ENCODE measurements at regions not wholly inside any gene's neighbourhood (a gene's known extent, or its start where the extent isn't known, plus 50 kb on each side); places are given as distances from the start of the nearest gene placed in this dataset.

GRCh38 chr12:46506198-46506597 lies 133.6 kb upstream of the SLC38A2 start:
- 98 to 100% methylated on average over 2 of the region's 2 CpGs for WGBS, 2 donors
- Histone ChIP-seq H3K27ac (ENCODE audit: low read depth in 1 of 2, low read length in 1 of 2) (no peak overlapping the region), H3K4me3 (no peak overlapping the region), H3K9ac (ENCODE audit: insufficient read depth in 1 of 2, low read length in 2 of 2) (no peak overlapping the region), H3K36me3 (ENCODE audit: control insufficient read depth in 4 of 4, insufficient read depth in 4 of 4, low read length in 4 of 4) (no peaks in the 10 kb centered on the region), H3K4me1 (ENCODE audit: control insufficient read depth in 5 of 5, insufficient read depth in 5 of 5, low read length in 5 of 5) (no peaks in the 10 kb centered on the region), H3K9me3 (ENCODE audit: control insufficient read depth in 4 of 4, insufficient read depth in 3 of 4, low read length in 3 of 4) (peaks cover 0 to 9% (median 7%) of the 10 kb centered on the region in 4 donors), H3K27me3 (ENCODE audit: control insufficient read depth in 3 of 3, insufficient read depth in 3 of 3, low read length in 2 of 3) (no peaks in the 10 kb centered on the region)
- no peak for TF ChIP-seq CTCF (IDR thresholded peaks at IDR 0.05; ENCODE audit: control extremely low read depth, extremely low read depth)
- ATAC-seq (ENCODE audit: insufficient read depth, low FRiP score) (no peak), DNase-seq (no peak)

- TF ChIP-seq CTCF (IDR thresholded peaks at IDR 0.05; ENCODE audit: control extremely low read depth, extremely low read depth), result no peak
- Histone ChIP-seq H3K9me3 (ENCODE audit: control insufficient read depth in 4 of 4, insufficient read depth in 3 of 4, low read length in 3 of 4) (peaks cover 0 to 8% (median 7%) of the 10 kb centered on the region in 4 donors), H3K9ac (ENCODE audit: insufficient read depth in 1 of 2, low read length in 2 of 2) (no peak overlapping the region), H3K36me3 (ENCODE audit: control insufficient read depth in 4 of 4, insufficient read depth in 4 of 4, low read length in 4 of 4) (no peaks in the 10 kb centered on the region), H3K4me1 (ENCODE audit: control insufficient read depth in 5 of 5, insufficient read depth in 5 of 5, low read length in 5 of 5) (no peaks in the 10 kb centered on the region), H3K4me3 (no peak overlapping the region), H3K27me3 (ENCODE audit: control insufficient read depth in 3 of 3, insufficient read depth in 3 of 3, low read length in 2 of 3) (no peaks in the 10 kb centered on the region), H3K27ac (ENCODE audit: low read depth in 1 of 2, low read length in 1 of 2) (no peak overlapping the region)
- WGBS, 2 donors, result 70 to 91% methylated on average over 1 of the region's 1 CpG
- no peak for ATAC-seq (ENCODE audit: insufficient read depth, low FRiP score)
- no peak for DNase-seq
Measured at GRCh38 chr12:46504494-46504893, 131.9 kb upstream of the SLC38A2 start.

GRCh38 chr12:46503637-46504175 lies 131.1 kb upstream of the SLC38A2 start:
- Histone ChIP-seq H3K9ac (ENCODE audit: insufficient read depth in 1 of 2, low read length in 2 of 2) (no peak overlapping the region), H3K27me3 (ENCODE audit: control insufficient read depth in 3 of 3, insufficient read depth in 3 of 3, low read length in 2 of 3) (no peaks in the 10 kb centered on the region), H3K4me3 (no peak overlapping the region), H3K4me1 (ENCODE audit: control insufficient read depth in 5 of 5, insufficient read depth in 5 of 5, low read length in 5 of 5) (no peaks in the 10 kb centered on the region), H3K36me3 (ENCODE audit: control insufficient read depth in 4 of 4, insufficient read depth in 4 of 4, low read length in 4 of 4) (no peaks in the 10 kb centered on the region), H3K9me3 (ENCODE audit: control insufficient read depth in 4 of 4, insufficient read depth in 3 of 4, low read length in 3 of 4) (peaks cover 0 to 8% (median 7%) of the 10 kb centered on the region in 4 donors), H3K27ac (ENCODE audit: low read depth in 1 of 2, low read length in 1 of 2) (no peak overlapping the region)
- ATAC-seq (ENCODE audit: insufficient read depth, low FRiP score), result no peak
- no peak for DNase-seq
- no peak for TF ChIP-seq CTCF (IDR thresholded peaks at IDR 0.05; ENCODE audit: control extremely low read depth, extremely low read depth)
- whole genome bisulfite sequencing, 2 donors, result 94 to 95% methylated on average over 1 of the region's 1 CpG

- ATAC-seq (ENCODE audit: insufficient read depth, low FRiP score) (no peak), DNase-seq (no peak)
- Histone ChIP-seq H3K4me1 (ENCODE audit: control insufficient read depth in 5 of 5, insufficient read depth in 5 of 5, low read length in 5 of 5) (no peaks in the 10 kb centered on the region), H3K9me3 (ENCODE audit: control insufficient read depth in 4 of 4, insufficient read depth in 3 of 4, low read length in 3 of 4) (peaks cover 0 to under 1% (median 0%) of the 10 kb centered on the region in 4 donors), H3K36me3 (ENCODE audit: control insufficient read depth in 4 of 4, insufficient read depth in 4 of 4, low read length in 4 of 4) (no peaks in the 10 kb centered on the region), H3K27me3 (ENCODE audit: control insufficient read depth in 3 of 3, insufficient read depth in 3 of 3, low read length in 2 of 3) (no peaks in the 10 kb centered on the region), H3K27ac (ENCODE audit: low read depth in 1 of 2, low read length in 1 of 2) (no peak overlapping the region), H3K4me3 (no peak overlapping the region), H3K9ac (ENCODE audit: insufficient read depth in 1 of 2, low read length in 2 of 2) (no peak overlapping the region)
- no peak for TF ChIP-seq CTCF (IDR thresholded peaks at IDR 0.05; ENCODE audit: control extremely low read depth, extremely low read depth)
- 100% methylated on average over 1 of the region's 1 CpG for WGBS, 2 donors
Measured at GRCh38 chr12:46500673-46501072, 128.1 kb upstream of the SLC38A2 start.
